GM18507 (cell line): ENCODE measurements at regions not wholly inside any gene's neighbourhood (a gene's known extent, or its start where the extent isn't known, plus 50 kb on each side); places are given as distances from the start of the nearest gene placed in this dataset.

Experiments used
- DNase-seq: peaks from one replicate; pipeline ENCODE4 v3.0.0; 2011; ENCODE audit warnings: low read depth; ENCODE audit not compliant: insufficient read length; ENCODE audit errors: extremely low spot score
- FAIRE-seq: peaks from 2 replicates; lab custom pipeline; 2011; peaks lifted over from hg19 to GRCh38; lab: Jason Lieb, UNC

DNA sequence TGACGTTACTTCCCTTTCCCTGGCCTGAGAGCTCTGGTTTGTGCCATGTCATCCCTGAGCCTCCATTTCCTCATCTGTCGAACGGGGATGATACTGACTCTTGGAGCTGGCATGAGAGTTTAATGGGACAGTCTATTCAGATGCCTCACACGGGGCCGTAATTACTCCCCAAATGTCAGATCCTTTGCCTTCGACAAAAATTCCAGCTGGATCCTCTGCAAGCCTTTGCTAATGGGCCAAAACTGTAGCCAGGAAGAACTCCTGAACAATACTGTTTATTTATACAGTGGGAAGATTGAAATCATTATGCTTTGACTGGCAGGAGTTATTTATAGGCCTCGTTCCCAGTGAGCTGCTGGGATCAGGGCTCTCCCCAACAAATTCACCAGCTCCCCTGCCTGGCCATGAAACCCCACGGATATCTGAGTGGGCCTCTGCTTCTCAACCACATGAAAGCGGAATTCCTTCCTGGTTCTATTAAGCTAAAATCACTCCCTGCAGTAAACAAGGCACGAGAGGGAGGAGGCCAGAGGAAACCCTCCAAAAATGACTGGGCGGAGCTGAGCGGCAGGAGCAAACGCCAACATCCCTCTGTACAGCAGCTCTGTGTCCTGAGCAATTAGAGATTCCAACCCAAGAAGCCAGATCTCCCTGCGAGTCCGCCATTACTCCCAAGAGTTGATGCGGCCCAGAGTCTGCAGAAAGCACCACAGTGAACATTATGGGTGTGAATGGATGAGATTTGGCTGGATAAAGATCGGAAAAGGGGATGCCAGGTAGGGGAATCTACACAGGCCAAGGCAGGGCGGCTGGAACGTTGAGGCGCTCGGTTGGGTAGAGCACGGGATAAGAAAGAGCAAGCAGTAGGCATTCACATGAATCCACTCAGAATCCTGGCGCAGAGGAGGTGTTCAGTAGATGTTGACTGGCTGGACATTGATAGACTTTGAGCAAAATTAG lies 326.1 kb downstream of the BCL11B start:
- DNase-seq (no peak), FAIRE-seq (no peak)

DNA sequence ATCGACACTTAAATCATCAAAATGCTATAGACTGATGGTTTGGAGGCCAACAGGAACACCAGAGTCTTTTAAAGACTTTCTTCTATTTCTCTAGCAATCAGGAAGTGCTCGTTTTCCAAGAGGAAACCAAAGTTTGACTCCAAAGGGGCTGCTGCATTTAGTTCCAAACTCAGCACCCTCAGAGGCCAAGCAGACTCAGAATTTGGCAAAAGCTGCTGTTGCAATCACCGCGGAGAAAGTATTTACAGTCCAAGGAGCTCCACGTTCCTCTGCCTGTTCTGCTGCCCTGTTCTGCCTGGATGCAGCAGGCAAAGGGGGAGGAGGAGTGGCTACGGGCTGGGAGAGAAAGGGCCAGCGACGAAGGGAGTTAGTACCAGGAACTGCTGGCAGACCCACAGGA lies 325.1 kb downstream of the BCL11B start:
- DNase-seq: no peak
- no peak for FAIRE-seq

- DNase-seq (no peak), FAIRE-seq (no peak)
These were observed 323.9 kb downstream of the BCL11B start for GRCh38 chr14:98947911-98948595.

DNA sequence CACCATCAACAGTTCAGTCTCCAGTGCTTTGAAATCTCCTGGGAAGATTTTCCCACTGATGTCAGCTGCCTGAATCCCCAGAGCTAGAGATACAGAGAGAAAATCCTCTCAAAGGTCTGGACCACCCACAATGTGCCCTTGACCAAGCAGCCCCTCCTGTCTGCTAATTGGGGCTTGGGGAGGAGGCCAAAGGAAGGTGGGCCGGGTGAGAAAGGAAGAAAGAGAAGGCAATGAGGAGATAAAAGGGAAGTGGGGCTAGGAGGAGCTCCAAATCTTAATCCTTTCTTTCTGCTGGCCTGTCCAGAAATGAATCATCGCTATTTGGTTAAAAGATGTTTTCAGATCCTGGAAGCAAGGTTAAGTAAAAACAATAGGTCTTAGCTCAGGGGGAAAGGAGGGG lies 322.9 kb downstream of the BCL11B start:
- DNase-seq: no peak
- no peak for FAIRE-seq

DNA sequence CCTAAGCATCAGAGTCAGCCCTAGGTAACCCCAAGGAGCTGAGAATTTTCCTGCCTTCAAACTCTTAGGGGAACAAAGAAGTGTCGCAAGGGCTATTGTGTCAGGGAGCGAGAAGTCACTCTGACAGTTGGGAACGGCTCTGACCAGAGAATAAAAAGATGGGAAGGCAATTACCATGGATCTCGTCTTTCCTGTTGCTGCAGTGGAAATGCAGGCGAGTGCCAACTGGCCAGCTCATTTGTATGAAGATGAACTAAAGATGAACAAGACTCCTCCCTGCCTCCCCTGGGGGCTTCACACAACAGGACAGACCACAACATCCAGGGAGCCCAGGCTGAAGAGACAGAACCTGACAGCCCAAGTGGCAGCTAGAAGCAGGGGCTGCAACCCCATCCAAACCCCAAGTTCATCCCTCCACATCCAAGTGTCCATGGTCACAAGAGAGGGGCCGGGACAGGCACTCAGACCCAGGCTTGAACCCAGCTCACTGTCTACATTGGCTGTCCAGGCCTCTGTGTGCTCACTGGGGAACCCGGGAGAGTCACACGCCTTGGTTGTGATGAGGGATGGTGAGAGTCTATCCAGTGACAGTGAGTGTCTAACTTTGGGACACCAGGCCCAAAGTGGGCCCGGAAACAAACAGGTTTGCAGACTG lies 322.4 kb downstream of the BCL11B start:
- no peak for FAIRE-seq
- DNase-seq: no peak

- no peak for FAIRE-seq
- DNase-seq: no peak
These were observed 321.6 kb downstream of the BCL11B start for GRCh38 chr14:98950353-98950895.

DNA sequence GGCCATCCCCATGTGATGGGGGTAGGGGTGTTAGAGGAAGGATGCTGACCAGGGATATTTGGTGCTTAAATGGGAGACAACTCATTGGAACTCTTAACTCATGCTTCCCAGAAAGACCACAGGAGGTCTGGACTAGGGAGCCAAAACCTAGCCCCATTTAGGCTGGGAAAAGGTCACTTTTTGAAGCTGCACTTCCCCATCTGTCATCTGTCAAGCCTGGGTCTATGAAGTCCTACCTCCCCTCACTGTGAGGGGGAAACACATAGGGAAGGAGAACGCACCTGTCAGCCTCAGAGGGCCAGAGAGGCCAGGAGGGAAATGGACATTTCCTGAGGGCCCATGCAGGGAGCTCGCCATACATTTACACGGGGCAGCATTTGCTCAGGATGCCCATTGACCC lies 321.0 kb downstream of the BCL11B start:
- FAIRE-seq (no peak), DNase-seq (no peak)

DNA sequence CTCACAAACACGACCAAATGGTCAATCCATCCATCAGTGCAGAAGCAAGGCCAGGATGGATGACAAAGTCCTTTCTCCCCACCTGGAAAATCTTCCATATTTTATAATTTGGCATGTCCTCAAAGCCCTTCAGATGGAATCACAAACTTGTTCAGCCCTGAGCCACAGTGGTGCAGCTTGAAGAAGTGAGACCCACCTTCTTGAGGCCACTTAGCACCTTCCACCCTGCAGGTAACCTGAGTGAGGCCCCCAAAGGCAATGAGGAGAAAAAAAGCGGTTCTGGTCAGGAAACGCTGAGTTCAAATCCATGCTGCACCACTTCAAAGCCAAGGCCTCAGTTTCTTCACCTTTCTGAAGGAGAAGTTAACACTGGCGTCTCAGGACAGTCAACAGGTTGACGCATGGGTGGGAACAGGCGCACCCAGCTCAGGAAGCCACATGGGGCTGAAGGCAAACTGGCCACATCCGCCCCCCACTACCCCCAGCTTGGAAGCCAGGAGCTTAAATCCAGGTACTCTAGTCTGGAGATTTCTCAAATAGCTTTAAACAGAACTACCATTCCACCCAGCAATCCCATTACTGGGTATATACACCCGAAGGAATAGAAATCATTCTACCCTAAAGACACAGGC lies 320.4 kb downstream of the BCL11B start:
- no peak for DNase-seq
- FAIRE-seq: no peak

DNA sequence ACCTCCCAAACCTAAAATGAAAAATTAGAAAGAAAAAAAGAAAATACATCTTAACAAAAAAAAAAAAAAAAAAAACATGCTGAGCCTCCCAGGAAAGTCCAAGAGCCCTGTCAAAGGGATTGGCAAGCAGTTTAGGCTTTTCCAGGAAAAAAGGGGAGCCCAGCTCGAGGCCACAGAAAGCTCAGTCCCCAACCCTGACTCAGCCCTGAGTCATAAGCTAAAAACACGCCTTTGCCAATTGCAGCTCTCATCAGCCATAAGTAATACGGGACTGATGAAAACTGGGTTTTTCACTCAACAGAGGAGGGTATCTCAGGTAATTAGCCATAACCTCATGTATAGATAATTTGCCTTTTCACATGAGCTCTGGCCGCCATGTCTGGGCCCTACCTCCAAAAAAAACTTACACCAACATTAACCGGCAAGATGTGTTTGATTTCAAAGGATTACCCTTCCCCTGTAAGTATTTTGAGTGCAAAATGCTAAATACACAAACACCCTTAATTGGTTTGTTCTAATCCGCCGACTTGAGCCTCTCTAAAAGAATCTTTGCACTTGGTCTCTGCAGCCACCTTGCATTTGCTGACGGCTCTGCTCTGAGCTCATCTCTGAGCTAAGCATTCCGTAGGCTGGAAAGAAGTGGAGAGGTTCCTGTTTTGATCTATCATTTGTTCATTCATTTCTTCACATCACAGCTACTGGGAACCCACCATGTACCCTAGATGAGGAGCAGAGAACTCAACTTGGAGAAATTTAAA lies 319.2 kb downstream of the BCL11B start:
- DNase-seq: no peak
- FAIRE-seq: no peak

DNA sequence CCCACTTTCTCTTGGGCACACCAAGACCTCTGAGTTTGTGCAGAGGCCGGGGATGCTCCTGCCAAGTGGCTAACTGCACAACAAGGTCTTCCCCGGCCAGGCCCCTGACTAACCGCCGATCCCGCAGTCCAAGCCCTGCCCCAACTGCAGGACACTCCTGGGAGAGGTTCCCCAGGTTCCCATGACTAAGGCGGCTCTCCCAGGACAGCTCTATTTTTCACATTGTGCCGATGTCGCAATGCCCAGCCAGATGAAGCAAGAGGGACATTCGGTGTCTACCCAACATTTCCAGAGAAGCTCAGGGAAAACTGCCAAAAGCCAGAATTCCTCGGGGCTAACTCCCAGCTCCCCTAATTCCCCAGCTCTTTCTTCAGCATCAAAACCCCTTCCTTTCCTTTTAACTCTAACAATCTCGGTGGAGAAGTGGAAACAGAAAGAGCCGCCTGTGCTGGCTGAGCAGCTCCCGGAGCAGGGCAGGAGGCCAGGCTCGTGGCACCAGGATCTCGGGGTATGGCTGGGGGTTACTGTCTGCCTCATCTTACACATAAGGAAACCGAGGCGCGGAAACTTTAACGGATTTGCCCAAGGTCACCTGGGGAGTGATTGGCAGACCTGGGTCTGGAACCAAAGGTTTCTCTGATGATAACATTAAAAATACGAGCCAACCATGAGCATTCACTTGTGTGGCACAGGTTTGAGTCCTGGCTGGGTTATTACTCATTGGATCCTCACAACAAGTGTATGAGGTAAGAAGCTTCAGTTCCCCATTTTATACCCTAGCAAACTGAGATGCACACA lies 318.2 kb downstream of the BCL11B start:
- no peak for FAIRE-seq

GRCh38 chr14:98954349-98955000 lies 317.5 kb downstream of the BCL11B start:
- DNase-seq (no peak), FAIRE-seq (no peak)

More for the DNA sequence above, 318.2 kb downstream of the BCL11B start:
- DNase-seq: no peak

DNA sequence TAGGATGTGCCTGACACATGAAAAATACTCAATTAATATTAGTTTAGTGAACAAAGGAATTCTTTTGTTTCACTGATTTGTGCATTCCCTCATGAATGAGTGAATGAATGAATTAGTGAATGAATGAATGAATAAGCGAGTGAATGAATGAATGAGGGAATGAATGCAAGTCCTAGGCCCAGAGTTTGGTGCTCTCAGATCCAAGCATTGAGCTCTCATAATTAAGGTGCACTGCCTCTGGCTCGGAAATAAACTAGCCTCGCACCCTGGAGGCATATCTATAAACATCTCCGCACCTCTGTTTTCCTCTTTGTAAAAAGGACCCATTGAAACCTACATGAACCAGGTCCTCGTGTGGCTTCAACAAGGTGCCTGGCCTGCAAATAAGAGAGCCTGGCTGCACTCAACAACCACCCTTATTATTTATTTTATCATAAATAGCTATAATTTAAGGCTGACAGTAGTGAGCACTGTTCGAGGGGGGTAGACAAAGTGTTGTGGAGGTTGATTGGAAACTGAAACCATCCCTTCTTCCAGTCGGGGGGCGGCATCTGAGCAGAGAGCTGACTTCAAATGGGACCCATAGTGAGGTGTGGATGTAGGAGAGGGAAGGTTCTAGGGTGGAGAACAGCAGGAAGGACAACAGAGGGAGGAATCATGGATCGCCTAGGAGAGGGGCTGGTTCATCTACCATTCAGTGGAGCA lies 316.8 kb downstream of the BCL11B start:
- FAIRE-seq: no peak
- no peak for DNase-seq

GRCh38 chr14:98955741-98956070 lies 316.3 kb downstream of the BCL11B start:
- FAIRE-seq (no peak), DNase-seq (no peak)

- FAIRE-seq (no peak), DNase-seq (no peak)
These were observed 315.8 kb downstream of the BCL11B start for GRCh38 chr14:98956181-98956580.

- FAIRE-seq: no peak
- DNase-seq: no peak
These were observed 315.3 kb downstream of the BCL11B start for GRCh38 chr14:98956661-98957060.

DNA sequence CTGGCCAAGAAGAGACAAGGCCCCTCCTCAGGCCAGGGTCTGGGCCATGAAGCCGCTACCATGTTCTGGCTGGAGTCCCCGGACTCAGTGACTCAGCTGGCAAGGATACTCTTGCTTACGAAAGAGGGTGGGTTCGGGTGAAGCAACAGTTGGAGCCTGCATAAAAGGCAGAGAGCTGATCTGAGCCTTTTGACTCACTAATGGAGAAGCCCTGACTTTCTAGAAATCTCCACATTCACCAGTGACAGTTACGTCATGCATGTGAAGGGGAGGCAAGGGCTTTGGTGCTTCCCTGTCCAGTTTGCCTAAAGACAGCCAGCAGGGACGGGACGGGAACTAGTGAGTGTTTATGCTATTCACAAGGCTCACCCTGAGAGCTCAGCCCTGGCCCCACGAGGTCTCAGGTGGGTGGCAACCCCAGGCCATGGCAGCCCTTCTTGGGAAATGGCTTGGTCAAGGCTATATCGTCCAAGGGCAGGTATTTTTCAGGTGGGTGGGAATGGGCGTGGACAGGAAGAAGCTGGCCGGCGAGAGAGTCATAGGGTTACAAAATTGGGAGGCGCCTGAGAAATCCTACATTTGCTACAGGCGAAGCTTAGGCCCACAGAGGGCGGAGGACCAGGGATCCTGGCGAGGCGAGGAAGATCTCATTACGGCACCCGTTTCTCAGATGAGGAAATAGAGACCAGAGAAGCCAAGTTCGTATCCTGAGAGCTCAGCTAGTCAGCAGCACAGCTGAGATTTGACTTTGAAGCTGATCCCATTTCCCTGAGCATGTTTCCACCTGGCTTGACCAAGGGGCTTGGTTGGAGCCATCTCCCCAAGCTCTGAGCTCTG lies 314.6 kb downstream of the BCL11B start:
- FAIRE-seq: no peak
- no peak for DNase-seq
